SU-DHL-6 (cell line): ENCODE measurements at regions not wholly inside any gene's neighbourhood (a gene's known extent, or its start where the extent isn't known, plus 50 kb on each side); places are given as distances from the start of the nearest gene placed in this dataset.

Source experiments
- H2AFZ ChIP-seq: fragments of 200-600 bp; sonication (generic); 2 replicates; pipeline ENCODE4 v1.6.1; 2014; ENCODE audit warnings: low read depth, mild to moderate bottlenecking, moderate library complexity, mixed read lengths, antibody characterized with exemption, low read length; ENCODE audit not compliant: severe bottlenecking
- H3F3A ChIP-seq: fragments of 200-600 bp; shearing (Covaris generic); 2 replicates; pipeline ENCODE4 v1.6.0; 2016; ENCODE audit warnings: antibody characterized with exemption, mild to moderate bottlenecking; ENCODE audit not compliant: insufficient read depth
- H3K27ac ChIP-seq: fragments of 200-600 bp; sonication (generic); 2 replicates; pipeline ENCODE4 v1.5.1; 2016; ENCODE audit warnings: low read depth, mild to moderate bottlenecking, low read length, moderate library complexity, mixed read lengths
- H3K27me3 ChIP-seq: fragments of 200-600 bp; sonication (generic), shearing (Covaris generic); 2 replicates; pipeline ENCODE4 v1.6.0; 2014; ENCODE audit warnings: mild to moderate bottlenecking, low read length
- H3K36me3 ChIP-seq: fragments of 200-600 bp; sonication (generic); 2 replicates; pipeline ENCODE4 v1.6.1; 2014; ENCODE audit warnings: mild to moderate bottlenecking, low read length, mixed read lengths
- H3K4me2 ChIP-seq: fragments of 300-600, 200-600 bp; shearing (Covaris generic), sonication (generic); 2 replicates; pipeline ENCODE4 v1.6.0; 2014; ENCODE audit warnings: low read length, low read depth, mild to moderate bottlenecking; ENCODE audit not compliant: poor library complexity, severe bottlenecking
- H3K4me3 ChIP-seq: fragments of 200-600 bp; sonication (generic); 2 replicates; pipeline ENCODE4 v1.5.1; 2014; ENCODE audit warnings: antibody characterized with exemption, low read length, mild to moderate bottlenecking, mixed read lengths; ENCODE audit not compliant: insufficient read depth, poor library complexity, severe bottlenecking
- H3K79me2 ChIP-seq: fragments of 200-600 bp; sonication (generic); 2 replicates; pipeline ENCODE4 v1.6.1; 2014; ENCODE audit warnings: mild to moderate bottlenecking, low read length, moderate library complexity; ENCODE audit not compliant: insufficient read depth
- H3K9ac ChIP-seq: fragments of 200-600 bp; sonication (generic); 2 replicates; pipeline ENCODE4 v1.7.0; 2014; ENCODE audit warnings: mild to moderate bottlenecking, low read length
- H3K9me2 ChIP-seq: fragments of 200-600 bp; sonication (generic); replicated peaks from 2 replicates; pipeline ENCODE4 v1.6.1; 2014; ENCODE audit warnings: low read length; ENCODE audit not compliant: insufficient read depth
- H3K9me3 ChIP-seq: fragments of 200-600 bp; sonication (generic); 2 replicates; pipeline ENCODE4 v1.6.1; 2014; ENCODE audit warnings: low read length, mixed read lengths; ENCODE audit not compliant: insufficient read depth
- H4K20me1 ChIP-seq: fragments of 200-600 bp; sonication (generic); 2 replicates; pipeline ENCODE4 v1.6.1; 2014; ENCODE audit warnings: low read depth, mild to moderate bottlenecking, antibody characterized with exemption, low read length, moderate library complexity, mixed read lengths
- EZH2phosphoT487 ChIP-seq: fragments of 200-600 bp; sonication (generic), shearing (Covaris generic); conservative IDR thresholded peaks from 2 replicates; pipeline ENCODE4 v1.6.1; 2018; ENCODE audit warnings: mild to moderate bottlenecking, antibody characterized with exemption, low read length, moderate library complexity, mixed read lengths
- TF ChIP-seq, protein P1 (sequence below): fragments of 200-600 bp; sonication (generic); IDR thresholded peaks from one replicate; pipeline ENCODE4 v1.5.1; 2017; ENCODE audit warnings: antibody characterized with exemption, mild to moderate bottlenecking, low read length, moderate library complexity; ENCODE audit not compliant: insufficient read depth, poor library complexity, severe bottlenecking

DNA sequence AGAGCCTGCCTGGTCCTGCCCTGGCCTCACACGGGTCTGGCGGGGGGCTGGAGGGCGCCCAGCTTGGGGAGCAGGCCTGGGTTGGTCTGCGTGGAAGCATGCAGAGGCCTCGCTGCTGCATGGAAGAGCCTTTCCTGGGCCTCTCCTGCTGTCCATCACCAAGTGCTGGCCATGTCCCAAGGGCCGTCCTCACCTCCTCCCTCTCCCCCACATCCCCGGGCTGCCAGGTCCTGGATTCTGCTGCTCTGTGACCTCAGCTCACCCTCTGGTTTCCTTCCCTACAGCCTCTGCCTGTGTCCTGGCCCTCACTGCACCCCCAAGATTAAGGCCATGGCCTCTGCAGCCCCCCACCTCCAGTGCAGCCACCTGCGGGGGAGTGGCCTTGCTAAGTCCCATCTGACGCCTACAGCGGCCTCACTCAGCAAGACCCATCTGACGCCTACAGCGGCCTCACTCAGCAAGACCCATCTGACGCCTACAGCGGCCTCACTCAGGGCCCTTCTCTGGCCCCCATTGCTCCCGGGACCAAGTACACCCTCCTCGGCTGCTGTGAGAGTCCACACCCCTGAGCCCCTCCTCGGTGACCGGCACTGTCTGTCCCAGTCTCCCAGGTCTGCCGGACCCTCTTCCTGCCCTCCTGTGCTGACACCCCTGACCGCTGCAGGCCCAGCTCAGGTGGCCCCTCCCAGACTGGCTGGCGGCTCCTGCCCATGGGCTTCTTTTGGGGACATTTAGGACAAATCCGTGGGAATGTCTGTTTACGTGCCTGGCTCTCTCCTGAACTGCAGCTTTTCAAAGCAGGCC is 119.5 kb upstream of the B3GAT1 start:
- TF ChIP-seq, protein P1, sequence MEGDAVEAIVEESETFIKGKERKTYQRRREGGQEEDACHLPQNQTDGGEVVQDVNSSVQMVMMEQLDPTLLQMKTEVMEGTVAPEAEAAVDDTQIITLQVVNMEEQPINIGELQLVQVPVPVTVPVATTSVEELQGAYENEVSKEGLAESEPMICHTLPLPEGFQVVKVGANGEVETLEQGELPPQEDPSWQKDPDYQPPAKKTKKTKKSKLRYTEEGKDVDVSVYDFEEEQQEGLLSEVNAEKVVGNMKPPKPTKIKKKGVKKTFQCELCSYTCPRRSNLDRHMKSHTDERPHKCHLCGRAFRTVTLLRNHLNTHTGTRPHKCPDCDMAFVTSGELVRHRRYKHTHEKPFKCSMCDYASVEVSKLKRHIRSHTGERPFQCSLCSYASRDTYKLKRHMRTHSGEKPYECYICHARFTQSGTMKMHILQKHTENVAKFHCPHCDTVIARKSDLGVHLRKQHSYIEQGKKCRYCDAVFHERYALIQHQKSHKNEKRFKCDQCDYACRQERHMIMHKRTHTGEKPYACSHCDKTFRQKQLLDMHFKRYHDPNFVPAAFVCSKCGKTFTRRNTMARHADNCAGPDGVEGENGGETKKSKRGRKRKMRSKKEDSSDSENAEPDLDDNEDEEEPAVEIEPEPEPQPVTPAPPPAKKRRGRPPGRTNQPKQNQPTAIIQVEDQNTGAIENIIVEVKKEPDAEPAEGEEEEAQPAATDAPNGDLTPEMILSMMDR, result no peak
- Histone ChIP-seq H3K9ac (no peak overlapping the region), H3K36me3 (no peaks in the 10 kb centered on the region), H4K20me1 (no peaks in the 10 kb centered on the region), H3F3A (no peaks in the 10 kb centered on the region), H3K79me2 (no peaks in the 10 kb centered on the region), H3K27ac (no peak overlapping the region), H3K4me2 (no peak overlapping the region), H3K9me2 (no peaks in the 10 kb centered on the region), H3K4me3 (no peak overlapping the region), H2AFZ (no peak overlapping the region), H3K9me3 (no peaks in the 10 kb centered on the region), H3K27me3 (no peaks in the 10 kb centered on the region)

DNA sequence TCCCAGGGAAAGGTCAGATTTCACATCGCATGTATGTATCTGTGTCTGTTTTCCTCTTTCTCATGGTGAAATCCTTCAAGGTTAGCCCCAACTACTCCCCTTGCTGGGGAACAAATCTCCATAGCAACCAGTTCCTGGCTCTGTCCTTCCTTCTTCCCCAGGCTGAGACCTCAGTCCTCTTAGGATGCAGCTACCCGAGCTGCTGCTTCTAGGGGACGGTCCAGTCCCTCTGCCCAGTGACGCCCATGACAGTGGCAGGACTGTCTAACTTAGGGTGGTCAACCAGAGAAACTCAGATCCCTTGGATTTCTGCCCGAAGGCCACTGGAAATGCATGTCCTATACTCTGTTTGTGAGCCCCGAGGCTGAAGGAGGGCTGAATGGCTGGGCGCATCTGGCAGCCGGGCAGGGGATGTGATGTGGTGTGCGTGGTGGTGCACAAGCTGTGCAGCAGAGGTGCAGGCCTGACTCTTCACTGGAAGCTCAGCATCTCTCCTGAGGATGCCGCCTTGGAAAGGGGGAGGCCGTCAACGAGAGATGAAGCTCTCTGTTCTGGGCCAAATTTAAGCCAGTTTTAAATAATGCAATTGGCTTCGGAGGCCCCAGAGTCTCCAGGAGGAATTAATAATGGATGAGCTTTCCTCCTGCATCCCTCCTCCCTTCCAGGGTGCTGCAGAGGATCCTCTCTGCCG is 118.7 kb upstream of the B3GAT1 start:
- no peaks in the 10 kb centered on the region for H3K79me2 ChIP-seq
- no peaks in the 10 kb centered on the region for H3K36me3 ChIP-seq
- TF ChIP-seq, protein P1, result no peak
- TF ChIP-seq EZH2phosphoT487, result no peak
- H3K9ac ChIP-seq, result no peak overlapping the region
- no peaks in the 10 kb centered on the region for H3F3A ChIP-seq
- H3K9me2 ChIP-seq, result no peaks in the 10 kb centered on the region
- H3K4me3 ChIP-seq, result no peak overlapping the region
- H3K4me2 ChIP-seq, result no peak overlapping the region
- H3K27ac ChIP-seq, result no peak overlapping the region
- no peaks in the 10 kb centered on the region for H3K27me3 ChIP-seq
- H4K20me1 ChIP-seq, result no peaks in the 10 kb centered on the region
- H2AFZ ChIP-seq, result no peak overlapping the region
- no peaks in the 10 kb centered on the region for H3K9me3 ChIP-seq

DNA sequence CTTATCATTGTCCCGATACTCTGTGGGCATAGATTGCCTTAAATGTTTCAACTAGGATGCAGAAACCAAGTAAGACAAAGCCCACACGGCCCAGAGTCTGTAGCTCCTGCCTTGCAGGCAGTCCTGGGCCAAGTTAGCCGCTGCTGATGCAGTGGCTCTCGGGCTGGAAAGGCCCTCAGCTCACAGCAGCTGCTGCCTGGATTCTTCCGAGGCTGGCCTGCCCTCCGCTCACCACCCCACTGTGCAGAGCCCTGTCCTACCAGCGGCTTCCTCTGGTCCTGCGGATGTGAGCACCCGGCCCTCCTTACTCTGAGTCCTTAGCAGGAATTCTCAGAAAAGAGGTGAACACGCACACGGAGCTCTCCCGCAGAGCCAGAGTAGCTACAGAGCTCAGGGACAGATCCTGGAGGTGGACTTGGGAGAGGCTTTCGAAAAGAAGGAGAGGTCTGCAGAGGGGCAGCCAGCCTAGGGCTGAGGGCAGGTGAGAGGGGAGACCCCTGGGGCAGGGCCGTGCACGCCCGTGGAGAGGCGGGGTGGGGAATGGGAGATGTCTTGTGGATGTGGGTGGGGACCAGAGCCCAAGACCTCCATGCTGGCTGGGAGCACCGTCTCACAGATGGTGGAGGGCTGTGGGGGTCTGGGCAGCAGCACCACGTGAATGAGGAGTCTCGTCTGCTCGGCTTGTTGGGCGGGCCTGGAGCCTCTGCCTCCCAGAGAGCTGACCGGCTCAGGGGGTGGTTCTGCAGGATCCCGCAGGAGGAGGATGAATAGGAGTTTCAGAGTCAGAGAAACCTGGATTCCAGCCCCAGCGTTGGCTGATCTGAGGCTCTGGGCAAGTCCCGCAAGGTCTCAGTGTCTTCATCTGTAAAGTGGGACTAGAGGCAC is 117.4 kb upstream of the B3GAT1 start:
- Histone ChIP-seq H3F3A (no peaks in the 10 kb centered on the region), H3K4me2 (no peak overlapping the region), H3K9me2 (no peaks in the 10 kb centered on the region), H3K9me3 (no peaks in the 10 kb centered on the region), H3K36me3 (no peaks in the 10 kb centered on the region), H3K79me2 (no peaks in the 10 kb centered on the region), H4K20me1 (no peaks in the 10 kb centered on the region), H3K27ac (no peak overlapping the region), H3K4me3 (no peak overlapping the region), H3K9ac (no peak overlapping the region), H2AFZ (no peak overlapping the region), H3K27me3 (no peaks in the 10 kb centered on the region)
- TF ChIP-seq, protein P1, result no peak
- no peak for TF ChIP-seq EZH2phosphoT487
